ENCODE measurements at regions not wholly inside any gene's neighbourhood (a gene's known extent, or its start where the extent isn't known, plus 50 kb on each side); places are given as distances from the start of the nearest gene placed in this dataset.

GRCh38 chrX:39654952-39655351 lies 442.8 kb downstream of the BCOR start:
- H3K79me1 ChIP-seq (ENCODE audit: low read length): no peaks in the 10 kb centered on the region
- H3K23ac ChIP-seq (ENCODE audit: low read length): no peak overlapping the region
- DNase-seq: no peak
- no peak overlapping the region for H3K4me2 ChIP-seq (ENCODE audit: low read length)
- H2BK120ac ChIP-seq (ENCODE audit: low read depth, low read length): no peak overlapping the region
- H3K56ac ChIP-seq (ENCODE audit: low read length): peak overlapping the region; percentile 79
- no peaks in the 10 kb centered on the region for H3K36me3 ChIP-seq (ENCODE audit: control insufficient read depth, insufficient read depth, low read length)
- H4K8ac ChIP-seq (ENCODE audit: low read depth, low read length): no peak overlapping the region
- no peaks in the 10 kb centered on the region for H3K27me3 ChIP-seq (ENCODE audit: insufficient read depth, low read length, poor library complexity)
- no peak overlapping the region for H3K4me3 ChIP-seq (ENCODE audit: low read length)
- H3K9ac ChIP-seq (ENCODE audit: low read length): no peak overlapping the region
- no peaks in the 10 kb centered on the region for H3K4me1 ChIP-seq (ENCODE audit: control insufficient read depth, low read depth, low read length)
- no peak overlapping the region for H2BK5ac ChIP-seq (ENCODE audit: low read length)
- peak overlapping the region; percentile 25 for H2BK15ac ChIP-seq (replicated peaks; ENCODE audit: low read depth)
- no peak overlapping the region for H3K27ac ChIP-seq (ENCODE audit: low read depth, low read length)
- no peaks in the 10 kb centered on the region for H3K79me2 ChIP-seq (ENCODE audit: control insufficient read depth, insufficient read depth, low read length)
- WGBS (ENCODE audit: extremely low coverage, insufficient coverage, low lambda C conversion rate): no CpG with 5 or more reads among the region's 3 CpGs
- no peak overlapping the region for H2AK5ac ChIP-seq (ENCODE audit: low read length)
- no peak overlapping the region for H3K4ac ChIP-seq (ENCODE audit: low read depth, low read length)
- H3K18ac ChIP-seq (ENCODE audit: low read length): peak overlapping the region; percentile 53
- no peak overlapping the region for H4K5ac ChIP-seq (ENCODE audit: low read length)

- WGBS (ENCODE audit: extremely low coverage, insufficient coverage, low lambda C conversion rate): no CpG with 5 or more reads among the region's 6 CpGs
These were observed 436.4 kb downstream of the BCOR start for GRCh38 chrX:39661116-39661907.

GRCh38 chrX:39665830-39666518 lies 431.8 kb downstream of the BCOR start:
- Histone ChIP-seq H4K5ac (ENCODE audit: low read length) (no peak overlapping the region), H3K4me1 (ENCODE audit: control insufficient read depth, low read depth, low read length) (no peaks in the 10 kb centered on the region), H3K27me3 (ENCODE audit: insufficient read depth, low read length, poor library complexity) (no peaks in the 10 kb centered on the region), H3K4me3 (ENCODE audit: low read length) (no peak overlapping the region), H3K18ac (ENCODE audit: low read length) (peak overlapping the region; percentile 28), H2BK5ac (ENCODE audit: low read length) (no peak overlapping the region), H3K4ac (ENCODE audit: low read depth, low read length) (no peak overlapping the region), H3K79me2 (ENCODE audit: control insufficient read depth, insufficient read depth, low read length) (no peaks in the 10 kb centered on the region), H2AK5ac (ENCODE audit: low read length) (no peak overlapping the region), H4K8ac (ENCODE audit: low read depth, low read length) (no peak overlapping the region), H3K23ac (ENCODE audit: low read length) (no peak overlapping the region), H3K4me2 (ENCODE audit: low read length) (no peak overlapping the region), H3K9ac (ENCODE audit: low read length) (no peak overlapping the region), H2BK120ac (ENCODE audit: low read depth, low read length) (no peak overlapping the region), H3K79me1 (ENCODE audit: low read length) (no peaks in the 10 kb centered on the region), H2BK15ac (replicated peaks; ENCODE audit: low read depth) (no peak overlapping the region), H3K27ac (ENCODE audit: low read depth, low read length) (no peak overlapping the region), H3K56ac (ENCODE audit: low read length) (no peak overlapping the region), H3K36me3 (ENCODE audit: control insufficient read depth, insufficient read depth, low read length) (no peaks in the 10 kb centered on the region)
- WGBS (ENCODE audit: extremely low coverage, insufficient coverage, low lambda C conversion rate): no CpG with 5 or more reads among the region's 3 CpGs
- no peak for DNase-seq

More at GRCh38 chrX:39661116-39661907, 436.4 kb downstream of the BCOR start:
- Histone ChIP-seq H2AK5ac (ENCODE audit: low read length) (no peak overlapping the region), H3K18ac (ENCODE audit: low read length) (no peak overlapping the region), H3K56ac (ENCODE audit: low read length) (no peak overlapping the region), H3K9ac (ENCODE audit: low read length) (no peak overlapping the region), H2BK120ac (ENCODE audit: low read depth, low read length) (no peak overlapping the region), H2BK15ac (replicated peaks; ENCODE audit: low read depth) (no peak overlapping the region), H3K4ac (ENCODE audit: low read depth, low read length) (no peak overlapping the region), H4K5ac (ENCODE audit: low read length) (no peak overlapping the region), H3K4me2 (ENCODE audit: low read length) (no peak overlapping the region), H3K27me3 (ENCODE audit: insufficient read depth, low read length, poor library complexity) (no peaks in the 10 kb centered on the region), H3K27ac (ENCODE audit: low read depth, low read length) (no peak overlapping the region), H4K8ac (ENCODE audit: low read depth, low read length) (no peak overlapping the region), H3K79me1 (ENCODE audit: low read length) (no peaks in the 10 kb centered on the region), H3K36me3 (ENCODE audit: control insufficient read depth, insufficient read depth, low read length) (no peaks in the 10 kb centered on the region), H3K79me2 (ENCODE audit: control insufficient read depth, insufficient read depth, low read length) (no peaks in the 10 kb centered on the region), H3K4me1 (ENCODE audit: control insufficient read depth, low read depth, low read length) (no peaks in the 10 kb centered on the region), H3K23ac (ENCODE audit: low read length) (no peak overlapping the region), H2BK5ac (ENCODE audit: low read length) (no peak overlapping the region), H3K4me3 (ENCODE audit: low read length) (no peak overlapping the region)
- no peak for DNase-seq

GRCh38 chrX:39667191-39667590 lies 430.6 kb downstream of the BCOR start:
- H3K56ac ChIP-seq (ENCODE audit: low read length): no peak overlapping the region
- no peak overlapping the region for H3K4ac ChIP-seq (ENCODE audit: low read depth, low read length)
- no CpG with 5 or more reads among the region's 2 CpGs for WGBS (ENCODE audit: extremely low coverage, insufficient coverage, low lambda C conversion rate)
- H3K4me2 ChIP-seq (ENCODE audit: low read length): no peak overlapping the region
- no peak overlapping the region for H2BK15ac ChIP-seq (replicated peaks; ENCODE audit: low read depth)
- H3K18ac ChIP-seq (ENCODE audit: low read length): no peak overlapping the region
- H3K79me2 ChIP-seq (ENCODE audit: control insufficient read depth, insufficient read depth, low read length): no peaks in the 10 kb centered on the region
- H2AK5ac ChIP-seq (ENCODE audit: low read length): no peak overlapping the region
- H4K8ac ChIP-seq (ENCODE audit: low read depth, low read length): no peak overlapping the region
- H3K4me1 ChIP-seq (ENCODE audit: control insufficient read depth, low read depth, low read length): no peaks in the 10 kb centered on the region
- no peaks in the 10 kb centered on the region for H3K79me1 ChIP-seq (ENCODE audit: low read length)
- no peak overlapping the region for H3K27ac ChIP-seq (ENCODE audit: low read depth, low read length)
- no peaks in the 10 kb centered on the region for H3K27me3 ChIP-seq (ENCODE audit: insufficient read depth, low read length, poor library complexity)
- H4K5ac ChIP-seq (ENCODE audit: low read length): no peak overlapping the region
- H2BK120ac ChIP-seq (ENCODE audit: low read depth, low read length): no peak overlapping the region
- H3K4me3 ChIP-seq (ENCODE audit: low read length): no peak overlapping the region
- H3K36me3 ChIP-seq (ENCODE audit: control insufficient read depth, insufficient read depth, low read length): no peaks in the 10 kb centered on the region
- H3K23ac ChIP-seq (ENCODE audit: low read length): no peak overlapping the region
- no peak overlapping the region for H3K9ac ChIP-seq (ENCODE audit: low read length)
- no peak overlapping the region for H2BK5ac ChIP-seq (ENCODE audit: low read length)
- DNase-seq: no peak

- no peaks in the 10 kb centered on the region for H3K79me1 ChIP-seq (ENCODE audit: low read length)
- H3K23ac ChIP-seq (ENCODE audit: low read length): no peak overlapping the region
- no peaks in the 10 kb centered on the region for H3K79me2 ChIP-seq (ENCODE audit: control insufficient read depth, insufficient read depth, low read length)
- H3K18ac ChIP-seq (ENCODE audit: low read length): no peak overlapping the region
- DNase-seq: no peak
- H3K4me2 ChIP-seq (ENCODE audit: low read length): no peak overlapping the region
- H3K27ac ChIP-seq (ENCODE audit: low read depth, low read length): no peak overlapping the region
- H3K4me3 ChIP-seq (ENCODE audit: low read length): no peak overlapping the region
- peak overlapping the region; percentile 80 for H2BK15ac ChIP-seq (replicated peaks; ENCODE audit: low read depth)
- H2BK5ac ChIP-seq (ENCODE audit: low read length): no peak overlapping the region
- no peak overlapping the region for H4K5ac ChIP-seq (ENCODE audit: low read length)
- no peaks in the 10 kb centered on the region for H3K27me3 ChIP-seq (ENCODE audit: insufficient read depth, low read length, poor library complexity)
- no peaks in the 10 kb centered on the region for H3K4me1 ChIP-seq (ENCODE audit: control insufficient read depth, low read depth, low read length)
- H4K8ac ChIP-seq (ENCODE audit: low read depth, low read length): no peak overlapping the region
- no peak overlapping the region for H3K4ac ChIP-seq (ENCODE audit: low read depth, low read length)
- H2BK120ac ChIP-seq (ENCODE audit: low read depth, low read length): no peak overlapping the region
- H3K9ac ChIP-seq (ENCODE audit: low read length): no peak overlapping the region
- H3K36me3 ChIP-seq (ENCODE audit: control insufficient read depth, insufficient read depth, low read length): no peaks in the 10 kb centered on the region
- no peak overlapping the region for H2AK5ac ChIP-seq (ENCODE audit: low read length)
- no peak overlapping the region for H3K56ac ChIP-seq (ENCODE audit: low read length)
- WGBS (ENCODE audit: extremely low coverage, insufficient coverage, low lambda C conversion rate): no CpG with 5 or more reads among the region's 9 CpGs
These were observed 429.8 kb downstream of the BCOR start for GRCh38 chrX:39667736-39668482.
